GM23338 (cell line): ENCODE measurements at regions not wholly inside any gene's neighbourhood (a gene's known extent, or its start where the extent isn't known, plus 50 kb on each side); places are given as distances from the start of the nearest gene placed in this dataset.

Source experiments
- ATAC-seq: fragments of 200-7000 bp; cut with Tn5 transposase; 3 replicates; pipeline ENCODE4 v1.9.1; 2020
- DNase-seq: peaks from one replicate; pipeline ENCODE4 v3.0.0-alpha.2; 2015; ENCODE audit warnings: low spot score
- H2AFZ ChIP-seq: fragments of 200-600 bp; sonication (generic); 2 replicates; pipeline ENCODE4 v1.8.0; 2016; ENCODE audit warnings: antibody characterized with exemption, mild to moderate bottlenecking, moderate library complexity
- H3F3A ChIP-seq: fragments of 200-600 bp; sonication (generic); replicated peaks from 2 replicates; pipeline ENCODE4 v1.8.0; 2017; ENCODE audit warnings: antibody characterized with exemption, mixed run types, low read depth
- H3K27ac ChIP-seq: fragments of 200-600 bp; sonication (generic); 2 replicates; pipeline ENCODE4 v1.6.1; 2016; ENCODE audit warnings: low read depth
- H3K27me3 ChIP-seq: fragments of 200-600 bp; sonication (generic); 2 replicates; pipeline ENCODE4 v1.8.0; 2016; ENCODE audit warnings: mild to moderate bottlenecking, mixed run types, moderate library complexity; ENCODE audit not compliant: insufficient read depth
- H3K36me3 ChIP-seq: fragments of 200-600 bp; sonication (generic); 2 replicates; pipeline ENCODE4 v1.8.0; 2016; ENCODE audit warnings: mild to moderate bottlenecking; ENCODE audit not compliant: insufficient read depth
- H3K4me1 ChIP-seq: fragments of 200-600 bp; sonication (generic); 2 replicates; pipeline ENCODE4 v1.8.0; 2016; ENCODE audit warnings: mild to moderate bottlenecking, moderate library complexity; ENCODE audit not compliant: insufficient read depth
- H3K4me2 ChIP-seq: fragments of 200-600 bp; sonication (generic); 2 replicates; pipeline ENCODE4 v1.7.1; 2017; ENCODE audit warnings: mixed run types
- H3K4me3 ChIP-seq: fragments of 200-600 bp; sonication (generic); 2 replicates; pipeline ENCODE4 v1.6.1; 2016; ENCODE audit warnings: mixed run types
- H3K79me2 ChIP-seq: fragments of 200-600 bp; sonication (generic); replicated peaks from 2 replicates; pipeline ENCODE4 v1.8.0; 2017; ENCODE audit warnings: mild to moderate bottlenecking; ENCODE audit not compliant: insufficient read depth
- H3K9me2 ChIP-seq: fragments of 200-600 bp; sonication (generic); 2 replicates; pipeline ENCODE4 v1.8.0; 2017; ENCODE audit not compliant: insufficient read depth
- H4K20me1 ChIP-seq: fragments of 200-600 bp; sonication (generic); replicated peaks from 2 replicates; pipeline ENCODE4 v1.8.0; 2017; ENCODE audit warnings: mild to moderate bottlenecking; ENCODE audit not compliant: insufficient read depth
- H3K27ac Mint-ChIP-seq: 2 replicates; pipeline ENCODE4 v1.8.0; 2020; ENCODE audit warnings: inconsistent platforms, mild to moderate bottlenecking, moderate library complexity, mixed read lengths
- H3K27me3 Mint-ChIP-seq: 3 replicates; pipeline ENCODE4 v1.8.0; 2022; ENCODE audit warnings: low read depth, mild to moderate bottlenecking, moderate library complexity, mixed read lengths, inconsistent platforms; ENCODE audit not compliant: insufficient read depth, poor library complexity
- H3K36me3 Mint-ChIP-seq: 3 replicates; pipeline ENCODE4 v1.8.0; 2021; ENCODE audit warnings: low read depth, mild to moderate bottlenecking, inconsistent platforms, moderate library complexity, mixed read lengths
- H3K4me1 Mint-ChIP-seq: 3 replicates; pipeline ENCODE4 v1.8.0; 2020; ENCODE audit warnings: mild to moderate bottlenecking, inconsistent platforms, mixed read lengths
- H3K4me3 Mint-ChIP-seq: 3 replicates; pipeline ENCODE4 v1.8.0; 2021; ENCODE audit warnings: moderate library complexity, mild to moderate bottlenecking, inconsistent platforms, mixed read lengths
- H3K9me3 Mint-ChIP-seq: 3 replicates; pipeline ENCODE4 v1.8.0; 2020; ENCODE audit warnings: moderate library complexity, mild to moderate bottlenecking, inconsistent platforms, mixed read lengths
- EZH2 ChIP-seq: fragments of 200-600 bp; sonication (generic); IDR thresholded peaks from one replicate; pipeline ENCODE4 v1.8.0; 2017; ENCODE audit warnings: antibody characterized with exemption, mild to moderate bottlenecking, low read depth; ENCODE audit not compliant: unreplicated experiment
- JUNB ChIP-seq: IDR thresholded peaks from one replicate; pipeline ENCODE4 v1.6.1; 2016; ENCODE audit warnings: antibody characterized with exemption; ENCODE audit not compliant: unreplicated experiment
- NANOG ChIP-seq: IDR thresholded peaks from 2 replicates; pipeline ENCODE4 v1.6.1; 2016; ENCODE audit warnings: antibody characterized with exemption, borderline replicate concordance
- POLR2AphosphoS5 ChIP-seq: IDR thresholded peaks from 2 replicates; pipeline ENCODE4 v1.6.1; 2016; ENCODE audit warnings: antibody characterized with exemption, low read depth
- STAT1 ChIP-seq: IDR thresholded peaks from one replicate; pipeline ENCODE4 v1.6.1; 2016; ENCODE audit warnings: antibody characterized with exemption; ENCODE audit not compliant: unreplicated experiment
- ZNF114 ChIP-seq: fragments of 250-450 bp; sonication (Bioruptor Pico); IDR thresholded peaks from 2 replicates; pipeline ENCODE4 v1.5.0; 2020; ENCODE audit warnings: mild to moderate bottlenecking, moderate library complexity
- ZNF331 ChIP-seq: fragments of 250-450 bp; sonication (Bioruptor Pico); IDR thresholded peaks from 2 replicates; pipeline ENCODE4 v1.5.0; 2020; ENCODE audit warnings: low read depth, mild to moderate bottlenecking, moderate library complexity
- TF ChIP-seq, protein P1 (sequence below): IDR thresholded peaks from one replicate; pipeline ENCODE4 v1.6.1; 2018; ENCODE audit warnings: antibody characterized with exemption; ENCODE audit not compliant: unreplicated experiment
- TF ChIP-seq, protein P2 (sequence below), 2 experiments: fragments of 200-600 bp in 1 of 2; sonication (generic) in 1 of 2; conservative IDR thresholded peaks; 2 replicates each; pipeline versions ENCODE4 v1.5.1 to v1.6.1; 2016 to 2017; ENCODE audit warnings: antibody characterized with exemption in 2 of 2, low read depth in 2 of 2, mild to moderate bottlenecking in 2 of 2, moderate library complexity in 1 of 2
- TF ChIP-seq, protein P3 (sequence below): IDR thresholded peaks from 2 replicates; pipeline ENCODE4 v1.6.1; 2016; ENCODE audit warnings: antibody characterized with exemption

DNA sequence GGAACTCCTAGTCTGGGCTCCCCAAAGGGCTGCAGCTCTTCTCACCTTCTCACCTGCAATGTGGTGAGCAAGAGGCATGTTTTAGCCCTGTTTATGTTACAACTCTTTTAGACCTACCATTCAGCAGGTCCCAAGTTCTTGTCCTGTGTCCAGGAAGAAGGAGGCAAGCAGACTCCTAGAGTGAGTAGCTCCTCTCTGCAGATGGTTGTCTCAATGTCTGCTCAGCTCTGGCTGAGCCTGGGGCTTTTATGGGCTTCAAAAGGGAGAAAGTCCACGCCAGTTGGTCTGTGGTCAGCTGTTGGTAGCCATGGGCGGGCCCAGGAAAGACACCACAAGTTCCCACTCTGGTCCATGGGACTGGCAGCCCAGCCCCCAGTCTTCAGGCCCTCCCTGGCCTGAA lies 148.1 kb upstream of the HS6ST1 start (continued):
- TF ChIP-seq, protein P1, sequence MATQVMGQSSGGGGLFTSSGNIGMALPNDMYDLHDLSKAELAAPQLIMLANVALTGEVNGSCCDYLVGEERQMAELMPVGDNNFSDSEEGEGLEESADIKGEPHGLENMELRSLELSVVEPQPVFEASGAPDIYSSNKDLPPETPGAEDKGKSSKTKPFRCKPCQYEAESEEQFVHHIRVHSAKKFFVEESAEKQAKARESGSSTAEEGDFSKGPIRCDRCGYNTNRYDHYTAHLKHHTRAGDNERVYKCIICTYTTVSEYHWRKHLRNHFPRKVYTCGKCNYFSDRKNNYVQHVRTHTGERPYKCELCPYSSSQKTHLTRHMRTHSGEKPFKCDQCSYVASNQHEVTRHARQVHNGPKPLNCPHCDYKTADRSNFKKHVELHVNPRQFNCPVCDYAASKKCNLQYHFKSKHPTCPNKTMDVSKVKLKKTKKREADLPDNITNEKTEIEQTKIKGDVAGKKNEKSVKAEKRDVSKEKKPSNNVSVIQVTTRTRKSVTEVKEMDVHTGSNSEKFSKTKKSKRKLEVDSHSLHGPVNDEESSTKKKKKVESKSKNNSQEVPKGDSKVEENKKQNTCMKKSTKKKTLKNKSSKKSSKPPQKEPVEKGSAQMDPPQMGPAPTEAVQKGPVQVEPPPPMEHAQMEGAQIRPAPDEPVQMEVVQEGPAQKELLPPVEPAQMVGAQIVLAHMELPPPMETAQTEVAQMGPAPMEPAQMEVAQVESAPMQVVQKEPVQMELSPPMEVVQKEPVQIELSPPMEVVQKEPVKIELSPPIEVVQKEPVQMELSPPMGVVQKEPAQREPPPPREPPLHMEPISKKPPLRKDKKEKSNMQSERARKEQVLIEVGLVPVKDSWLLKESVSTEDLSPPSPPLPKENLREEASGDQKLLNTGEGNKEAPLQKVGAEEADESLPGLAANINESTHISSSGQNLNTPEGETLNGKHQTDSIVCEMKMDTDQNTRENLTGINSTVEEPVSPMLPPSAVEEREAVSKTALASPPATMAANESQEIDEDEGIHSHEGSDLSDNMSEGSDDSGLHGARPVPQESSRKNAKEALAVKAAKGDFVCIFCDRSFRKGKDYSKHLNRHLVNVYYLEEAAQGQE: no peak
- TF ChIP-seq STAT1 (no peak), ZNF114 (CRISPR knock-in tag) (no peak)

DNA sequence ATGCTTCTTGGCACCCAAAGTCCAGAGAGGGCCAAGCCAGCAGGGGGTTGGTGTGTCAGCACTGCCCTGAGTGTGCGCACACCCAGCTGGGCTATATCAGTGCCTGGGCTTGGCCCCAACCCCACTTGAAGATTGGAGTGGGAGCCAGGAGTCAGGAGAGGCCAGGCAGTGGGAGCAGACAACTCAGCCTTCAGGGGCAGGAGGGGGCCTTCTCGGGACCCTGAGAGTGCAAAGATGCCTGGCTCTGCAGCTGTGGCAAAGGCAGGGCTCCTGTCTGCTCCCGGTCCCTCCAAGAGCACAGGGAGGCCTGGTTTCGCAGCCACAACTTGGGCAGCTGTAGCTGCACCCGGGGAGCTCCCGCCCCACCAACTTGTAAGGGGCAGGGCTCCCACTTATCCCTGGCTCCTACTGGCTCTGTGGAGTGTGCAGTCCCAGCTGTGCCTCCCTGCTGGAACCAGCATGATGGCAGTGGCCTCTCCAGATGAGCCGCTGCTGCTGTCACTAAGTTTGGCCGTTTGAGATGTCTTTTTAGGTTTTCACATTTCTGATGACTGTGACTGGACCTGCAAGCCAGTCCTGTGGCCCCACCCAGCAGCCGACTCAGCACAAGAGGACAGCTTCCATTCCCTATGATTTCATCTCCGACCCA lies 148.8 kb upstream of the HS6ST1 start:
- Mint-ChIP-seq H3K27me3 (peaks cover 11% of the 10 kb centered on the region), H3K27ac (no peak overlapping the region)
- no peak for DNase-seq

More for the DNA sequence above, 148.8 kb upstream of the HS6ST1 start:
- Mint-ChIP-seq H3K9me3 (peaks cover 54% of the 10 kb centered on the region), H3K4me1 (peaks cover 2% of the 10 kb centered on the region; the same call in 1 of the 3 replicates), H3K36me3 (peaks cover 36% of the 10 kb centered on the region), H3K4me3 (no peak overlapping the region)
- Histone ChIP-seq H3K27ac (no peak overlapping the region), H3K27me3 (no peaks in the 10 kb centered on the region), H3K4me3 (no peak overlapping the region), H4K20me1 (no peaks in the 10 kb centered on the region), H3K79me2 (no peaks in the 10 kb centered on the region), H3K4me2 (no peak overlapping the region), H3K36me3 (no peaks in the 10 kb centered on the region; the same call in 1 of the 2 replicates), H3F3A (no peaks in the 10 kb centered on the region), H3K9me2 (no peaks in the 10 kb centered on the region), H3K4me1 (no peaks in the 10 kb centered on the region), H2AFZ (no peak overlapping the region)
- ATAC-seq: no peak
- TF ChIP-seq EZH2: no peak
- no peak for TF ChIP-seq STAT1
- TF ChIP-seq JUNB: no peak
- TF ChIP-seq, protein P2, sequence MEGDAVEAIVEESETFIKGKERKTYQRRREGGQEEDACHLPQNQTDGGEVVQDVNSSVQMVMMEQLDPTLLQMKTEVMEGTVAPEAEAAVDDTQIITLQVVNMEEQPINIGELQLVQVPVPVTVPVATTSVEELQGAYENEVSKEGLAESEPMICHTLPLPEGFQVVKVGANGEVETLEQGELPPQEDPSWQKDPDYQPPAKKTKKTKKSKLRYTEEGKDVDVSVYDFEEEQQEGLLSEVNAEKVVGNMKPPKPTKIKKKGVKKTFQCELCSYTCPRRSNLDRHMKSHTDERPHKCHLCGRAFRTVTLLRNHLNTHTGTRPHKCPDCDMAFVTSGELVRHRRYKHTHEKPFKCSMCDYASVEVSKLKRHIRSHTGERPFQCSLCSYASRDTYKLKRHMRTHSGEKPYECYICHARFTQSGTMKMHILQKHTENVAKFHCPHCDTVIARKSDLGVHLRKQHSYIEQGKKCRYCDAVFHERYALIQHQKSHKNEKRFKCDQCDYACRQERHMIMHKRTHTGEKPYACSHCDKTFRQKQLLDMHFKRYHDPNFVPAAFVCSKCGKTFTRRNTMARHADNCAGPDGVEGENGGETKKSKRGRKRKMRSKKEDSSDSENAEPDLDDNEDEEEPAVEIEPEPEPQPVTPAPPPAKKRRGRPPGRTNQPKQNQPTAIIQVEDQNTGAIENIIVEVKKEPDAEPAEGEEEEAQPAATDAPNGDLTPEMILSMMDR (conservative IDR thresholded peaks at IDR 0.05; ENCODE audit: low read depth in 2 of 2): no peak
- TF ChIP-seq, protein P3, sequence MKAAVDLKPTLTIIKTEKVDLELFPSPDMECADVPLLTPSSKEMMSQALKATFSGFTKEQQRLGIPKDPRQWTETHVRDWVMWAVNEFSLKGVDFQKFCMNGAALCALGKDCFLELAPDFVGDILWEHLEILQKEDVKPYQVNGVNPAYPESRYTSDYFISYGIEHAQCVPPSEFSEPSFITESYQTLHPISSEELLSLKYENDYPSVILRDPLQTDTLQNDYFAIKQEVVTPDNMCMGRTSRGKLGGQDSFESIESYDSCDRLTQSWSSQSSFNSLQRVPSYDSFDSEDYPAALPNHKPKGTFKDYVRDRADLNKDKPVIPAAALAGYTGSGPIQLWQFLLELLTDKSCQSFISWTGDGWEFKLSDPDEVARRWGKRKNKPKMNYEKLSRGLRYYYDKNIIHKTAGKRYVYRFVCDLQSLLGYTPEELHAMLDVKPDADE: no peak
- TF ChIP-seq, protein P1: no peak
- TF ChIP-seq NANOG: no peak
- no peak for TF ChIP-seq ZNF114 (CRISPR knock-in tag)
- TF ChIP-seq ZNF331: no peak
- TF ChIP-seq POLR2AphosphoS5: no peak
